Parathyroid adenoma (tissue), 2 donors: ENCODE measurements at regions not wholly inside any gene's neighbourhood (a gene's known extent, or its start where the extent isn't known, plus 50 kb on each side); places are given as distances from the start of the nearest gene placed in this dataset.

Experiments
- H2AFZ ChIP-seq: fragments of 300-600 bp; sonication (generic); one replicate; pipeline ENCODE4 v1.7.0; 2017; ENCODE audit warnings: antibody characterized with exemption, mild to moderate bottlenecking
- H3K27ac ChIP-seq: fragments of 300-600 bp; sonication (generic); one replicate; pipeline ENCODE4 v1.7.0; 2017
- H3K27me3 ChIP-seq: fragments of 300-600 bp; sonication (generic); one replicate; pipeline ENCODE4 v1.7.0; 2017; ENCODE audit warnings: low read length; ENCODE audit not compliant: control insufficient read depth, insufficient read depth
- H3K36me3 ChIP-seq: fragments of 300-600 bp; sonication (generic); one replicate; pipeline ENCODE4 v1.7.0; 2017; ENCODE audit warnings: low read length; ENCODE audit not compliant: control insufficient read depth, insufficient read depth
- H3K4me1 ChIP-seq: fragments of 300-600 bp; sonication (generic); one replicate; pipeline ENCODE4 v1.7.0; 2017; ENCODE audit warnings: control low read depth
- H3K4me2 ChIP-seq: fragments of 300-600 bp; sonication (generic); one replicate; pipeline ENCODE4 v1.7.0; 2017; ENCODE audit warnings: low read length
- H3K4me3 ChIP-seq: fragments of 300-600 bp; sonication (generic); one replicate; pipeline ENCODE4 v1.7.0; 2017; ENCODE audit warnings: low read depth, low read length
- H3K79me2 ChIP-seq: fragments of 300-600 bp; sonication (generic); one replicate; pipeline ENCODE4 v1.7.0; 2017; ENCODE audit warnings: control low read depth
- H3K9ac ChIP-seq: fragments of 300-600 bp; sonication (generic); one replicate; pipeline ENCODE4 v1.7.0; 2017; ENCODE audit warnings: mild to moderate bottlenecking
- H3K9me3 ChIP-seq: fragments of 300-600 bp; sonication (generic); one replicate; pipeline ENCODE4 v1.7.0; 2017; ENCODE audit warnings: low read length; ENCODE audit not compliant: control insufficient read depth
- TF ChIP-seq, protein P1 (sequence below): fragments of 300-600 bp; sonication (generic); IDR thresholded peaks from one replicate; pipeline ENCODE4 v1.7.0; 2017; ENCODE audit warnings: antibody characterized with exemption, mild to moderate bottlenecking
- donor health status: primary hyperparathyroidism.

DNA sequence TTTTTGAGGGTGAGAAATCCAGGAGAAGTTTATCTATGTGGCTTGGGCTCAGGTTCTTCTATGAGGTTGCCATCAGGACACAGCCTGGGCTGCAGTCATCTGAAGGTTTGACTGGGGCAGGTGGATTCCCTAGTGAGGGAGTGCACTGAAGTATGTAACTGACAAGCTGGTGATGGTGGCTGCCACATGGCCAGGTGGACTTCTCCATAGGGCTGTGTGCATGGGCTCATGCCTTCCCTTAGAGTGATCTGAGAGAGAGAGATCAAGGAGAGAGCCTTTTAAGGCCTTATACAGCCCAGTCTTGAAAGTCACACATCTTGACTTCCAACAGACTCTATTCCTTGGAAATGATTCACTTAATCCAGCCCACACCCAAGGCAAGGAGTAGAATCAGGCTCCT, 266.6 kb upstream of the PITRM1 start:
- no peak overlapping the region for H2AFZ ChIP-seq
- no peak overlapping the region for H3K4me2 ChIP-seq
- no peak overlapping the region for H3K9ac ChIP-seq
- H3K9me3 ChIP-seq: no peaks in the 10 kb centered on the region
- no peaks in the 10 kb centered on the region for H3K4me1 ChIP-seq
- no peaks in the 10 kb centered on the region for H3K79me2 ChIP-seq
- H3K27me3 ChIP-seq: no peaks in the 10 kb centered on the region
- no peak overlapping the region for H3K4me3 ChIP-seq
- no peak overlapping the region for H3K27ac ChIP-seq
- H3K36me3 ChIP-seq: no peaks in the 10 kb centered on the region
- TF ChIP-seq, protein P1, sequence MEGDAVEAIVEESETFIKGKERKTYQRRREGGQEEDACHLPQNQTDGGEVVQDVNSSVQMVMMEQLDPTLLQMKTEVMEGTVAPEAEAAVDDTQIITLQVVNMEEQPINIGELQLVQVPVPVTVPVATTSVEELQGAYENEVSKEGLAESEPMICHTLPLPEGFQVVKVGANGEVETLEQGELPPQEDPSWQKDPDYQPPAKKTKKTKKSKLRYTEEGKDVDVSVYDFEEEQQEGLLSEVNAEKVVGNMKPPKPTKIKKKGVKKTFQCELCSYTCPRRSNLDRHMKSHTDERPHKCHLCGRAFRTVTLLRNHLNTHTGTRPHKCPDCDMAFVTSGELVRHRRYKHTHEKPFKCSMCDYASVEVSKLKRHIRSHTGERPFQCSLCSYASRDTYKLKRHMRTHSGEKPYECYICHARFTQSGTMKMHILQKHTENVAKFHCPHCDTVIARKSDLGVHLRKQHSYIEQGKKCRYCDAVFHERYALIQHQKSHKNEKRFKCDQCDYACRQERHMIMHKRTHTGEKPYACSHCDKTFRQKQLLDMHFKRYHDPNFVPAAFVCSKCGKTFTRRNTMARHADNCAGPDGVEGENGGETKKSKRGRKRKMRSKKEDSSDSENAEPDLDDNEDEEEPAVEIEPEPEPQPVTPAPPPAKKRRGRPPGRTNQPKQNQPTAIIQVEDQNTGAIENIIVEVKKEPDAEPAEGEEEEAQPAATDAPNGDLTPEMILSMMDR: no peak

DNA sequence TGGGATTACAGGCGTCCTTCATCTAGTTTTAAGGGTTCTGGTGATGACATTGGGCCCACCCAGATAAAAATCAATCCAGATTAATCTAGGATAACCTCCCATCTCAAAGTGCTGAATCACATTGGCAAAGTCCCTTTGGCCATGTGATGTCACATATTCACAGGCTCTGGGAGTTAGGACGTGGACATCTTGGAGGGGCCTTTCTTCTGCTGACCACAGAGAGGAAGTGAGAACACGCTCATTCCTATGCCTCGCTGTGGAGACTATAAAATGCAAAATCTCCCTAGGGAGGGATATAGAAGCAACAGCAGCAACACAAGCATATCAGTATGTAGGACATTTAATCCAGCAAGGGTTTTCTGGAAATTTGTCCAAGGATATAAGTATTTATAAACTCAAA, 266.0 kb upstream of the PITRM1 start:
- H3K9me3 ChIP-seq: no peaks in the 10 kb centered on the region
- H3K27me3 ChIP-seq: no peaks in the 10 kb centered on the region
- no peak overlapping the region for H3K9ac ChIP-seq
- TF ChIP-seq, protein P1: no peak
- no peak overlapping the region for H3K27ac ChIP-seq
- H3K79me2 ChIP-seq: no peaks in the 10 kb centered on the region
- no peak overlapping the region for H3K4me2 ChIP-seq
- H3K4me3 ChIP-seq: no peak overlapping the region
- H3K4me1 ChIP-seq: no peaks in the 10 kb centered on the region
- H2AFZ ChIP-seq: no peak overlapping the region
- no peaks in the 10 kb centered on the region for H3K36me3 ChIP-seq

DNA sequence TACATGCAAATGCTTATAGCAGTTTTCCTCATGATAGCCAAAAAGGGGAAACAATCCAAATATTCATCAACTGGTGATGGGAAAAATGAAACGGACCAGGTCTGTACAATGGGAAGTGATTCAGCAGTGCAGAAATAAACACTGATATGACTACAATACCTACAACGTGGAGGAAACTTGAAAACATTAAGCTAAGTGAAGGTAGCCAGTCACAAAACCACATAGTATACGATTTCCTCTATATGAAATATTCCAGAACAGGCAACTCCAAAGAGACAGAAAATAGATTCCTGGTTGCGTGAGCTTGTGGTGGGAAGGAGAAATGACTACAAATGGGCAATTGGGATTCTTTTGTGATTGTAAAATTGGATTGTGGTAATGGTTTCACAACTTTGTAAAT, 263.1 kb upstream of the PITRM1 start:
- no peak overlapping the region for H3K9ac ChIP-seq
- H3K4me2 ChIP-seq: no peak overlapping the region
- TF ChIP-seq, protein P1: no peak
- no peaks in the 10 kb centered on the region for H3K9me3 ChIP-seq
- no peaks in the 10 kb centered on the region for H3K79me2 ChIP-seq
- no peak overlapping the region for H3K4me3 ChIP-seq
- no peak overlapping the region for H3K27ac ChIP-seq
- no peak overlapping the region for H2AFZ ChIP-seq
- H3K4me1 ChIP-seq: no peaks in the 10 kb centered on the region
- no peaks in the 10 kb centered on the region for H3K27me3 ChIP-seq
- H3K36me3 ChIP-seq: no peaks in the 10 kb centered on the region

DNA sequence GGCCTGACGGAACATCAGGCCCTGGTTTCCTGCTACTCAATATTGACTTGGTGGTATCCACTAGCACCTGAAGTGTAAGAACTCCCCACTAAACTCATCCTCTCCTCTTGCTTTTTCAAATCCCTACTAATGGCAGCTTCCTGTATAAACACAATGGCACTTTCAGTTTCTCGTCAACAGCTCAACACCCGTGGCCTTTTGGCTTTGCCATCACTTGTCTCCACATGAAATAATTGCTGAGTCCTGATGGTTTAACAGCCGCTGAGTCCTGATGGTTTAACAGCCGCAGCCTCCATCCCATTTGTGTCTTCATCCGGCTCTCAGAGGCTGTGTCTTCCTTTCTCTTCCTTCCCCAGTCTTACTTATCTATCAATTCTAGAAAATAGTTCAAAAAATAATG, 261.4 kb upstream of the PITRM1 start:
- Histone ChIP-seq H3K27me3 (no peaks in the 10 kb centered on the region), H3K4me1 (no peaks in the 10 kb centered on the region), H3K27ac (no peak overlapping the region), H3K4me2 (no peak overlapping the region), H2AFZ (no peak overlapping the region), H3K36me3 (no peaks in the 10 kb centered on the region), H3K9me3 (no peaks in the 10 kb centered on the region), H3K4me3 (no peak overlapping the region), H3K9ac (no peak overlapping the region), H3K79me2 (no peaks in the 10 kb centered on the region)
- TF ChIP-seq, protein P1: no peak

DNA sequence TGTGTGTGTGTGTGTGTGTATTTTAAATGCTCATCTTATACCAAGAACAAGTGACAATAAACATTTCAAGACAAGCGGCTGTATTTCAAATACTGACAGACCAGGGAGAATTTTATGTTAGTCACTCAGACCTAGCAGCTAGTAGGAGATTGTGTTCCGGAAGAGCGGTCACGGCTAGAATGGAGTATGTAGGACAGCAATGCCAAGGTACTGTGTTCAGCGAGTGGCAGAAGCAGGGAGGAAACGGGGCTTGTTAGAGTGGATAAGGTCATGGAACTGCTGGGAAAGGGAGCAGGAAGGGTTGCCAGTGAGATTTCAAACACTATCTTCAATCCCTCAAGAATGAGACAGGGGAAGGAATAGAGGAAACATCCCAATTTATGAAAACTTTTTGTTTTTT, 260.5 kb upstream of the PITRM1 start:
- Histone ChIP-seq H3K79me2 (no peaks in the 10 kb centered on the region), H3K36me3 (no peaks in the 10 kb centered on the region), H3K27ac (no peak overlapping the region), H3K4me2 (no peak overlapping the region), H3K9ac (no peak overlapping the region), H3K4me1 (no peaks in the 10 kb centered on the region), H3K4me3 (no peak overlapping the region), H3K27me3 (no peaks in the 10 kb centered on the region), H3K9me3 (no peaks in the 10 kb centered on the region), H2AFZ (no peak overlapping the region)
- TF ChIP-seq, protein P1: no peak
